Adrenal gland (tissue), 9 donors: ENCODE measurements at regions not wholly inside any gene's neighbourhood (a gene's known extent, or its start where the extent isn't known, plus 50 kb on each side); places are given as distances from the start of the nearest gene placed in this dataset.

Experiments
- DNase-seq, 7 donors: peaks; one replicate each; pipeline ENCODE4 v3.0.0-alpha.2; 2019 to 2020
- H3K27ac ChIP-seq, 5 donors: fragments of 200-600 bp; sonication (generic) in 4 of 5; 1 replicate in 3 of 5; 2 replicates in 2 of 5; pipeline versions ENCODE4 v1.5.1 to v1.8.0; 2016 to 2020; ENCODE audit warnings: mild to moderate bottlenecking in 1 of 5
- H3K27me3 ChIP-seq: fragments of 200-600 bp; 2 replicates; pipeline ENCODE4 v1.8.0; 2021
- H3K36me3 ChIP-seq, 2 donors: fragments of 200-600 bp; replicated peaks in 1 of 2; 1 replicate in 1 of 2; 2 replicates in 1 of 2; pipeline versions ENCODE4 v1.5.1 to v1.8.0; 2018 to 2022
- H3K4me1 ChIP-seq, 2 donors: fragments of 200-600 bp; replicated peaks in 1 of 2; 1 replicate in 1 of 2; 2 replicates in 1 of 2; pipeline versions ENCODE4 v1.5.1 to v1.8.0; 2018 to 2021
- H3K4me3 ChIP-seq, 4 donors: fragments of 200-600 bp; sonication (generic) in 3 of 4; one replicate each; pipeline ENCODE4 v1.5.1; 2016 to 2018
- H3K9me3 ChIP-seq, 3 donors: fragments of 200-600 bp; sonication (generic) in 1 of 3; replicated peaks in 1 of 3; 1 replicate in 2 of 3; 2 replicates in 1 of 3; pipeline versions ENCODE4 v1.5.1 to v1.8.0; 2016 to 2021
- POLR2A ChIP-seq, 2 donors: fragments of 450-650 bp; IDR thresholded peaks; one replicate each; pipeline ENCODE4 v1.6.1; 2017; ENCODE audit warnings: antibody characterized with exemption in 2 of 2, mild to moderate bottlenecking in 2 of 2, moderate library complexity in 1 of 2
- WGBS, 4 donors: extraction: QIAGEN DNeasy Blood & Tissue Kit in 2 of 4; methylation state at CpG; one replicate each; pipeline versions ENCODE4 v1.1.5 to v1.1.7; 2013 to 2017; 5-methylcytosine and 5-hydroxymethylcytosine counted together
- intact Hi-C, 2 donors: fragments of 100-400 bp; cut with DNase I; formaldehyde crosslinking; loops; one replicate each; pipeline versions ENCODE4 v1.14.1 to v1.15.0; 2022 to 2023
- TF ChIP-seq, protein P1 (sequence below), 6 experiments: fragments of 450-650 bp in 4 of 6; fragments of 200-600 bp in 2 of 6; sonication (generic) in 1 of 6; IDR thresholded peaks; 1 replicate in 5 of 6; 2 replicates in 1 of 6; pipeline versions ENCODE4 v1.5.1 to v1.8.0; 2016 to 2021; ENCODE audit warnings: antibody characterized with exemption in 6 of 6, mild to moderate bottlenecking in 2 of 6, moderate library complexity in 1 of 6
- donor health status: healthy with polysubstance abuse.
- donor health status: Bipolar disorder and iron deficiency.
- donor health status: DM: yes; HTN: yes; CAD: no.
- donor health status: DM: no; HTN: no; CAD: no.
- donor health status: DM: no; HTN: no; CAD: no.

DNA sequence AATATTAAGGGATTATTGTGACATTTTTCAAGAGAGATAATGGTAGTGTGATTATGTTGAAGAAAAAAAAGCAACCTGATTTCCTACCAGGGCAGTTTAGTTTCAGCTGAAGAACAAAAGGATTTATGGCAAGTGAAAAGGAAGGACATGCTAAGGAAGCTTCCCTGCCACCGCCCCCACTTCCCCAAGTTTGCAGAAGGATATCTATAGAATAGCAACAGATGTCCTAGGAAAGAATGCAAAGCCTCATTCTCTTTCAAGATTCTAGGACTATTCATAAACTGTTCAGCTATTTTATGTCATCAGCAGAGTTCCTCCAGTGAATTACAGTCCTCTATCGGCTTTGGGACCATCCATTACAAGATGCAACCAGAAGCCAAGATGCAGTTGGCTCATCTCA is 160.8 kb downstream of the SATB1 start:
- Histone ChIP-seq H3K27me3 (no peaks in the 10 kb centered on the region), H3K4me1 (no peaks in the 10 kb centered on the region), H3K27ac (no peak overlapping the region), H3K4me3 (no peak overlapping the region), H3K36me3 (no peaks in the 10 kb centered on the region), H3K9me3 (no peaks in the 10 kb centered on the region)
- whole genome bisulfite sequencing, 4 donors, result 31 to 50% (median 40%) methylated on average over 2 of the region's 2 CpGs
- intact Hi-C loops, result no loop called here
- no peak for TF ChIP-seq POLR2A (IDR thresholded peaks at IDR 0.05)
- TF ChIP-seq, protein P1, sequence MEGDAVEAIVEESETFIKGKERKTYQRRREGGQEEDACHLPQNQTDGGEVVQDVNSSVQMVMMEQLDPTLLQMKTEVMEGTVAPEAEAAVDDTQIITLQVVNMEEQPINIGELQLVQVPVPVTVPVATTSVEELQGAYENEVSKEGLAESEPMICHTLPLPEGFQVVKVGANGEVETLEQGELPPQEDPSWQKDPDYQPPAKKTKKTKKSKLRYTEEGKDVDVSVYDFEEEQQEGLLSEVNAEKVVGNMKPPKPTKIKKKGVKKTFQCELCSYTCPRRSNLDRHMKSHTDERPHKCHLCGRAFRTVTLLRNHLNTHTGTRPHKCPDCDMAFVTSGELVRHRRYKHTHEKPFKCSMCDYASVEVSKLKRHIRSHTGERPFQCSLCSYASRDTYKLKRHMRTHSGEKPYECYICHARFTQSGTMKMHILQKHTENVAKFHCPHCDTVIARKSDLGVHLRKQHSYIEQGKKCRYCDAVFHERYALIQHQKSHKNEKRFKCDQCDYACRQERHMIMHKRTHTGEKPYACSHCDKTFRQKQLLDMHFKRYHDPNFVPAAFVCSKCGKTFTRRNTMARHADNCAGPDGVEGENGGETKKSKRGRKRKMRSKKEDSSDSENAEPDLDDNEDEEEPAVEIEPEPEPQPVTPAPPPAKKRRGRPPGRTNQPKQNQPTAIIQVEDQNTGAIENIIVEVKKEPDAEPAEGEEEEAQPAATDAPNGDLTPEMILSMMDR (IDR thresholded peaks at IDR 0.05), result no peak
- DNase-seq, result no peak

DNA sequence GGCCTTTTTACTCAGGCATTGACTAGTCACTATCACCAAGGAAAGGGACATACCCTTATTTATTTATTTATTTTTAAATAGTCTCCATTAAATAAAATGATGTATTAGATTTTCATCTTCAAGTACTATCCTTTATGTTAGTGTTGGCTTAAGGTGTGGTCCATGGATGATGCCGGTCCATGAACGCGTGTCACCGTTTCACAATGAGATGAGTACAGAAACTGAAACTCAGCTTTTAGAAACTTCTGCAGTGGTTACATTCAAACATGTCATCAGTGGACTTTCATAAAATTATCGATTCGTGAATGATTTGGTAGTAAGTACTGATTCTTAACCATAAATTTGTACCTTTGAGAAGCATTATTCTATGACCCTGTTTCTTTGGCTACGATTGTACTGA is 166.6 kb downstream of the SATB1 start:
- Histone ChIP-seq H3K4me3 (no peak overlapping the region), H3K27ac (no peak overlapping the region), H3K9me3 (no peaks in the 10 kb centered on the region), H3K4me1 (no peaks in the 10 kb centered on the region), H3K27me3 (no peaks in the 10 kb centered on the region), H3K36me3 (no peaks in the 10 kb centered on the region)
- 81 to 93% (median 91%) methylated on average over 7 of the region's 7 CpGs for WGBS, 4 donors
- no peak for DNase-seq
- intact Hi-C loops, result no loop called here
- TF ChIP-seq POLR2A (IDR thresholded peaks at IDR 0.05), result no peak
- TF ChIP-seq, protein P1 (IDR thresholded peaks at IDR 0.05), result no peak

DNA sequence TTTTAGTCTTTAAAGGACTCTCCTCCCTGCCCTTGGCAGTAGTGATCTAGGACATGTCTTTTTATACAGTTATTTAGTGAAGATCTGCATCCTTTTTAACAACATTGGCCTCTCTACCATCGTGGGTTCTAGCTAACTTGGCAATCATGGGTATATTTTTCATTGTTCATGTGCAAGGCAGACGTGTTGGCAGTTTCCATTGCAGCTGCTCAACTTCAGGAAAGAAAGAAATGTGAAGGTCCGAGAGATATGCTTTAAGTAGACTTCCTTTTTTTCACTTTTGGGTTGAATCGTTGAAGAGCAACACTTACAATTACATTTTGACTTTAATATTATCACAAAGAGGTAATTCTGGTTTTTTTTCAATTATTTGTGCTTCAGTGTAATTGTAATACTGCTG is 172.6 kb downstream of the SATB1 start:
- no peaks in the 10 kb centered on the region for H3K36me3 ChIP-seq
- TF ChIP-seq POLR2A (IDR thresholded peaks at IDR 0.05), result no peak
- TF ChIP-seq, protein P1 (IDR thresholded peaks at IDR 0.05), result no peak
- no peak overlapping the region for H3K27ac ChIP-seq
- no peak for DNase-seq
- WGBS, 4 donors, result 46 to 60% (median 53%) methylated on average over 4 of the region's 4 CpGs
- no peaks in the 10 kb centered on the region for H3K9me3 ChIP-seq
- no peaks in the 10 kb centered on the region for H3K27me3 ChIP-seq
- no peak overlapping the region for H3K4me3 ChIP-seq
- intact Hi-C loops, result no loop called here
- H3K4me1 ChIP-seq, result no peaks in the 10 kb centered on the region

DNA sequence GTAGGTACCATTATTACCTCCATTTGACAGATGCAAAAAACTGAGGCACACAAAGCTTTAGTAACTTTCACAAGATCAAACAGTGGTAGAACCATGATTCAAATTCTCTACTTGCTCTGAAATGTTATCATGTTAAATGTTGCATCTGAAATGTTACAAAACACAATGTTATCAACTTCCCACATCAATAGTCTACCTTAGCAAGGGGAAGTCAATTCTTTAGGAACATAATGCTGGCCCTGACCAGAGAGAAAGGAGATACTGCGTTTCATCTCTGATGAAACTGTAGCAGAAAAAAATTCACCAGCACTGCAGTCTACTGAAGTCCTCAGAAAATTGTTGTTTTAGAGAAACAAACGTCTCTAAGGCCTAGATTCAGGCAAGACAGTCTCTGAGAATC is 174.1 kb downstream of the SATB1 start:
- intact Hi-C loops, result no loop called here
- Histone ChIP-seq H3K27ac (no peak overlapping the region), H3K36me3 (no peaks in the 10 kb centered on the region), H3K9me3 (no peaks in the 10 kb centered on the region), H3K4me1 (no peaks in the 10 kb centered on the region), H3K27me3 (no peaks in the 10 kb centered on the region), H3K4me3 (no peak overlapping the region)
- no peak for TF ChIP-seq POLR2A (IDR thresholded peaks at IDR 0.05)
- TF ChIP-seq, protein P1 (IDR thresholded peaks at IDR 0.05), result no peak
- 36 to 63% (median 46%) methylated on average over 2 of the region's 2 CpGs for WGBS, 4 donors
- no peak for DNase-seq
